BJ (cell line): ENCODE measurements at regions not wholly inside any gene's neighbourhood (a gene's known extent, or its start where the extent isn't known, plus 50 kb on each side); places are given as distances from the start of the nearest gene placed in this dataset.

Experiments
- CTCF ChIA-PET: fragments of 350-600 bp; formaldehyde crosslinking; extraction: SDS; loops from one replicate; lab custom pipeline; 2021; ENCODE audit warnings: antibody characterized with exemption, inconsistent platforms; lab: Yijun Ruan, JAX
- POLR2A ChIA-PET: fragments of 300-600 bp; sonication (Branson Sonifier 250); formaldehyde crosslinking; extraction: SDS; loops from one replicate; lab custom pipeline; 2021; ENCODE audit warnings: antibody characterized with exemption; lab: Charles Lee
- DNase-seq: peaks from one replicate; pipeline ENCODE4 v3.0.0-alpha.2; 2011; ENCODE audit warnings: low read depth
- H3K27me3 ChIP-seq: 2 replicates; pipeline ENCODE4 v1.6.0; 2011; ENCODE audit warnings: low read length; ENCODE audit not compliant: control insufficient read depth, insufficient read depth
- H3K36me3 ChIP-seq: 2 replicates; pipeline ENCODE4 v1.5.1; 2011; ENCODE audit warnings: low read length; ENCODE audit not compliant: control insufficient read depth, insufficient read depth
- H3K4me3 ChIP-seq: 2 replicates; pipeline ENCODE4 v1.5.1; 2011; ENCODE audit warnings: low read depth, mild to moderate bottlenecking, control low read depth, low read length
- CTCF ChIP-seq: IDR thresholded peaks from 2 replicates; pipeline ENCODE4 v1.5.1; 2011; ENCODE audit warnings: low read depth, mild to moderate bottlenecking, control low read depth, inconsistent platforms, low read length, moderate library complexity; ENCODE audit not compliant: insufficient read depth

DNA sequence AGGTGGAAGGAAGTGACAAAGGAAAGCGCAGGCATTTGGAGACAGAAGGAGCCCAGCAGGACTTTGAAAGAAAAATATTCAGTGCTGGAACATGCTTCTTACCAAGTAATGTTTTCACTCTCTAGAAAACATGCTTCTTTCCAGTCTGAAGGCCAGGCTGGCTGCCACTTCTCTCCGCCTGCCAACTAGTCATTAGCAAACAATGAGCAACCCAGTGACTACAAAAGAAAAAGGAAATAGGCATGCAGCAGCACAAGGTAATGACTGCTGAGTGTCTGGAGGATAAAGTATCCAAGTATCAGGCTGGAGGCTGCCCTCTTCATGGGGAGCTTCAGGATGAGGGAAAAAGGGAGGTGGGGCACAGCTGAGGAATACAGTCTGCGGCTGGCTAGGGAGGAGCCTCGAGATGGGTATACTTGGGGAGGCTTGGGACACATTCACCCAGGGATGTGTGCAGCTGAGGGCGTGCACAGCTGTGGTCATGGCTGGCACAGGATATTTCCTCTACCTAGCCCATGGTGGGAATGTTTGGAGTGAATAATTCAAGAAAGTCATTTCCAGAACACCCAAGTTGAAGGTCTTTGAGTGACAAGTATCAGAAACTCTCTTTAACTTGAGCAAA, 161.5 kb upstream of the KIF2A start:
- Histone ChIP-seq H3K36me3 (no peaks in the 10 kb centered on the region), H3K27me3 (peaks cover 2% of the 10 kb centered on the region; the same call in 1 of the 2 replicates), H3K4me3 (no peak overlapping the region)
- TF ChIP-seq CTCF, result no peak
- no peak for DNase-seq
- ChIA-PET POLR2A (no interaction called here), CTCF (interaction anchor here (1.3 to 2.1 kb wide), 4 partner anchors 10 to 15 kb away, joined by 5 to 12 read pairs (median 6); no protein-coding TSS in a partner anchor)

GRCh38 chr5:62149879-62150278, 156.1 kb upstream of the KIF2A start:
- H3K36me3 ChIP-seq, result no peaks in the 10 kb centered on the region
- POLR2A ChIA-PET, result no interaction called here
- DNase-seq, result no peak
- TF ChIP-seq CTCF, result no peak
- CTCF ChIA-PET, result no interaction called here
- H3K4me3 ChIP-seq, result no peak overlapping the region
- H3K27me3 ChIP-seq, result no peaks in the 10 kb centered on the region; the same call in 1 of the 2 replicates

- ChIA-PET CTCF (no interaction called here), POLR2A (no interaction called here)
- no peaks in the 10 kb centered on the region for H3K36me3 ChIP-seq
- no peaks in the 10 kb centered on the region for H3K27me3 ChIP-seq
- TF ChIP-seq CTCF, result no peak
- no peak overlapping the region for H3K4me3 ChIP-seq
- DNase-seq, result no peak
These were observed 153.5 kb upstream of the KIF2A start for GRCh38 chr5:62152394-62153087.

DNA sequence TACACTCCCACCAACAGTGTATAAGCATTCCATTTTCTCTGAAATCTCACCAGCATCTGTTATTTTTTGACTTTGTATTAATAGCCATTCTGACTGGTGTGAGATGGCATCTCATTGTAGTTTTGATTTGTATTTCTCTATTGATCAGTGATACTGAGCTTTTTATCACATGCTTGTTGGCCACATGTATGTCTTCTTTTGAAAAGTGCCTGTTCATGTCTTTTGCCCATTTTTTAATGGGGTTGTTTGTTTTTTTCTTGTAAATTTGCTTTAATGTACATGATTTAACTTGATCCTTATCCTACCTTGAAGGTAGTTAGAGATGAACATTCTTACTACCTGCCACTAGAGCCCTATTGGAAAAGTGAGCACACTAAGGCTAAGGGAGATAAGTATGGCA, 151.2 kb upstream of the KIF2A start:
- TF ChIP-seq CTCF, result no peak
- Histone ChIP-seq H3K4me3 (no peak overlapping the region), H3K27me3 (no peaks in the 10 kb centered on the region), H3K36me3 (no peaks in the 10 kb centered on the region)
- ChIA-PET CTCF (no interaction called here), POLR2A (no interaction called here)
- no peak for DNase-seq

GRCh38 chr5:62155988-62156387, 150.0 kb upstream of the KIF2A start:
- CTCF ChIA-PET, result interaction anchor here (2.5 to 2.7 kb wide), 2 partner anchors 9 to 12 kb away, joined by 11 to 12 read pairs; no protein-coding TSS in a partner anchor
- Histone ChIP-seq H3K27me3 (no peaks in the 10 kb centered on the region), H3K36me3 (no peaks in the 10 kb centered on the region), H3K4me3 (no peak overlapping the region)
- no peak for TF ChIP-seq CTCF
- POLR2A ChIA-PET, result no interaction called here
- DNase-seq, result no peak
